Activated naive CD4-positive, alpha-beta T cell treated with Interleukin-2 at 50 U/mL for 16 hours (primary cell): ENCODE measurements at regions not wholly inside any gene's neighbourhood (a gene's known extent, or its start where the extent isn't known, plus 50 kb on each side); places are given as distances from the start of the nearest gene placed in this dataset.
"Not testable (repeated sequence)": the region's sequence is repeated elsewhere in the genome, so short reads cannot be mapped to it uniquely, and the experiment has no call there.

Experiments
- DNase-seq: peaks from one replicate; pipeline ENCODE4 v3.0.0-alpha.2; 2020

- DNase-seq, result not testable (repeated sequence)
Observed at GRCh38 chr2:111453308-111453707, 332.6 kb downstream of the BCL2L11 start.

- not testable (repeated sequence) for DNase-seq
Observed at GRCh38 chr2:111453816-111454215, 333.1 kb downstream of the BCL2L11 start.

GRCh38 chr2:111454404-111454803 lies 333.7 kb downstream of the BCL2L11 start:
- peak; percentile 20 for DNase-seq

- DNase-seq, result not testable (repeated sequence)
Observed at GRCh38 chr2:111455016-111456015, 334.6 kb downstream of the BCL2L11 start.

- not testable (repeated sequence) for DNase-seq
Observed at GRCh38 chr2:111457191-111457590, 336.5 kb downstream of the BCL2L11 start.

GRCh38 chr2:111460901-111461300 lies 340.2 kb downstream of the BCL2L11 start:
- DNase-seq, result not testable (repeated sequence)

GRCh38 chr2:111461831-111462230 lies 341.1 kb downstream of the BCL2L11 start:
- DNase-seq, result not testable (repeated sequence)

- DNase-seq, result not testable (repeated sequence)
Observed at GRCh38 chr2:111462572-111462971, 341.9 kb downstream of the BCL2L11 start.

- not testable (repeated sequence) for DNase-seq
Observed at GRCh38 chr2:111463238-111463848, 342.6 kb downstream of the BCL2L11 start.

- DNase-seq, result not testable (repeated sequence)
Observed at GRCh38 chr2:111463956-111464355, 343.2 kb downstream of the BCL2L11 start.

- DNase-seq, result not testable (repeated sequence)
Observed at GRCh38 chr2:111464367-111464766, 343.7 kb downstream of the BCL2L11 start.

GRCh38 chr2:111465521-111465920 lies 344.8 kb downstream of the BCL2L11 start:
- DNase-seq, result not testable (repeated sequence)

GRCh38 chr2:111466744-111467143 lies 346.0 kb downstream of the BCL2L11 start:
- DNase-seq, result not testable (repeated sequence)

- DNase-seq, result not testable (repeated sequence)
Observed at GRCh38 chr2:111470924-111471323, 350.2 kb downstream of the BCL2L11 start.

GRCh38 chr2:111471791-111472530 lies 351.2 kb downstream of the BCL2L11 start:
- not testable (repeated sequence) for DNase-seq

GRCh38 chr2:111472844-111473403 lies 352.2 kb downstream of the BCL2L11 start:
- DNase-seq, result not testable (repeated sequence)

GRCh38 chr2:111473522-111473921 lies 352.8 kb downstream of the BCL2L11 start:
- not testable (repeated sequence) for DNase-seq

- not testable (repeated sequence) for DNase-seq
Observed at GRCh38 chr2:111474198-111474705, 353.5 kb downstream of the BCL2L11 start.

GRCh38 chr2:111478335-111478734 lies 357.6 kb downstream of the BCL2L11 start:
- not testable (repeated sequence) for DNase-seq

GRCh38 chr2:111478871-111479318 lies 358.2 kb downstream of the BCL2L11 start:
- peak; percentile 49 for DNase-seq

- peak; percentile 48 for DNase-seq
Observed at GRCh38 chr2:111480016-111480625, 359.4 kb downstream of the BCL2L11 start.

GRCh38 chr2:111480633-111481032 lies 359.9 kb downstream of the BCL2L11 start:
- DNase-seq, result not testable (repeated sequence)
